Middle frontal gyrus (tissue), 1 donor: ENCODE measurements at regions not wholly inside any gene's neighbourhood (a gene's known extent, or its start where the extent isn't known, plus 50 kb on each side); places are given as distances from the start of the nearest gene placed in this dataset.
"Not testable (repeated sequence)": the region's sequence is repeated elsewhere in the genome, so short reads cannot be mapped to it uniquely, and the experiment has no call there.

Experiments
- DNase-seq: peaks from one replicate; pipeline ENCODE4 v3.0.0-alpha.2; 2015; ENCODE audit warnings: low spot score; ENCODE audit errors: extremely low spot score

DNA sequence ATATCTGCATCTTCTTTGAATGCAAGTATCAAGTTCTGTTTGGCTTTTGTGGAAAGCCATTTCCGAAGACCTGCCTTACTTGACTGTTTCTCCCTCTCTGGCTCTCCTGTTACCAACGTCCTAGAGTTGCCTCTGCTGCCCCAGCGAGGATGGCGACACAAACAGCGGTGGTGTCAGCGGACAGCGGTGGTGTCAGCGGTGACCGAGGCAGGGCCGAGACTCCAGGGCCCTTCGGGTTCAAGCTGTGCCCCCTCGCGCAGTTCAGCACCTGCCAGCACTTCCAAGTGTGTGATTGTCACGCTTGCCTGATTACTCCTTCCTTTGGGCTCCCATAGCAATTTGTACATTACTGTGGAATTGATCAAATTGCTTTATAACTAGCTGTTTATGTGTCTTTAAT is 336.9 kb upstream of the FAT1 start:
- no peak for DNase-seq

DNA sequence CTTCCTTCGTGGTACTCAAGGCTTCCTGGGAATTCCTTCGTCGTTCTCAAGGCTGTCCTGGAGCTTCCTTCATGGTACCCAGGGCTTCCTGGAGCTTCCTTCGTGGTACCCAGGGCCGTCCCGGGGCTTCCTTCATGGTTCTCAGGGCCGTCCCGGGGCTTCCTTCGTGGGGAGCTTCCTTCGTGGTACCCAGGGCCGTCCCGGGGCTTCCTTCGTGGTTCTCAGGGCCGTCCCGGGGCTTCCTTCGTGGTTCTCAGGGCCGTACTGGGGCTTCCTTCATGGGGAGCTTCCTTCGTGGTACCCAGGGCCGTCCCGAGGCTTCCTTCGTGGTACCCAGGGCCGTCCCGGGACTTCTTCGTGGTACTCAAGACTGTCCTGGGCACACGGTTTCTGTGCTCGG is 339.6 kb upstream of the FAT1 start:
- no peak for DNase-seq

DNA sequence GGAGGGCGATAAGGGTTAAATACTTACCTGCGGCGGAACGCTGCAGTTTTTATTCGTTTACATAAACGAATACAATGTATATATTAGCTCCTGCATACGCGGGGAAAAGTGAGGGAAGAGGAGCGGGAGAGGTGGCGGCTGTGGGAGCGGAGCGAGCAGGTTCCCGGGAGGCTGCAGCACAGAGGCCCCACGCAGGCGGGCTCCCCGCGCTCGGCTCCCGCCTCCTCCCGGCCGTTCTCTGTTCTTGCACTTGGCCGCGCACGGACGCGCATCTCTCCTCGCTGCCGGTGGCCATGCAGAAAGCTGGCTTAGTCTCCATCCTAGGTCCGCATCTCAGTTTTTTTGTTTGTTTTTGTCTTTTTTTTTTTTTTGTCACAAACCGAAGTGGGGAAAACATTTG is 340.4 kb upstream of the FAT1 start:
- no peak for DNase-seq

DNA sequence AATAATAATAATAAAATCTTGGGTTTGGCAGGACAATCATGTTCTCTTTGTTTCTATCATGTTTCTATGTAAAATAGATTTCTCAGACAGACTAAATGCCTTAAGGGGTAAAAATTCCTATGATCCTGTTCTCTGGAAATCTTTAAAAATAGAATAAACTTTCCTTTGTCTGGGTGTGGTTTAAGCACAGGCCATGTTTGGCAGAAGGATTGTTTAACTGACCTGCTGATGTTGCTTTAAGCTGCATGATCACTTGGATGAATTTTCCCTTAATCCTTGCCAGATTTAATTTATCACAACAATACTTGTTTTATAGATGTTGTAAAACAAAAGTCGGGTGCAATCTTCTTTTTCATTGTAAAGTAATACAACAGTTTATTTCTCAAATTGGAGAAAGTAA is 341.7 kb upstream of the FAT1 start:
- DNase-seq: no peak

DNA sequence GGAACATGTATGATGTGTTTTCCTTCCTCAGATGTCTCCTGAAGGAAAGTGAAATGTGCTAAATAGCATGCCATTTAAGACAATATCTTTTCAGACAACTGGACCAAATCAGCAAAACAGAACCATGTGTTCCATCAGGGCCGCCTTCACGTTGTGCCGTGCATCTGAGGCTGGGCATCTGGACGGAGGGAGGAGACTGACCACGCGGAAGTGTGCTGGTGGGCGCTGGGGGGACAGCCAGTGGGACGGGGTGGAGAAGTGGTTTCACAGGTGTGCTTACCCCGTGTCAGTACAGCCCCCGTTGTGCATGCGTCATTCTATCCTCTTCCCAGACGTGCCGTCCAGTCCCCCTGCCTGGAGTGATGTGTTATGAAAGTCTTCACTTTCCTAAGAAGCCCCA is 342.1 kb upstream of the FAT1 start:
- no peak for DNase-seq

DNA sequence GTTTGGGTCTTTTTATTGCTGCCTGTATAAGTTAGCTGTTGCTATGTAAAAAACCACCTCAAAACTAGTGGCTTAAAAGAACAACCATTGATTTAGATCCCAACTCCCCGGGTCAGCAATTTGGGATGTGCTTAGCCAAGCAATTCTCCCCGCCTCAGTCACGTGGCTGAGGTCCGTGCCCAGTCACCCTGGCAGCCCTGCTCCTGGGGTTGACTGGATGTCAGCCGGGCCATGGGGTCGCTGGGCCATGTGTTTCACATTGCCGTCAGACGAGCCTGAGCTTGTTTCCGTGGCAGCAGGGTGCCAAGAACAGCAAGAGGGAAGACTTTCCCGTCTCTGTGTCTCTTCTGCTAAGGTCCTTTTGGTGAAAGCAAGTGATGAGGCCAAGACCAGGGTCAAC is 345.7 kb upstream of the FAT1 start:
- DNase-seq: no peak

DNA sequence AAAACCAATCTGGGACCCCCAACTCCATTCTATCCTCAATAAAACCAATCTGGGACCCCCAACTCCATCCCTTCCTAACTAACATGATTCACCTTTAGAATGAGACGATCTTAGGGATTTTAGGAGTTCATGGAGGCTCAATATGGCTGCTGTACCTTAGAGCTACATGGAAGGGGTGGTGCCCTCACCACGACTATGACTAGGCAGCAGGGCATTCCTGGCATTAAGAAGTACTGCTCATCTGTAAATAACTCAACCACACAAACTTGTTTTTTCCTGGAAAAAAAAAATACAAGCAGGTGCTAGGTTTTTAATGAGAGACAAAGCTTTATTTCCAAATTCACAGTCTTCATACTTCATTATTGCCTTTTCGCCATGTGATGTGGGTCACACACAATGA is 346.5 kb upstream of the FAT1 start:
- no peak for DNase-seq

DNA sequence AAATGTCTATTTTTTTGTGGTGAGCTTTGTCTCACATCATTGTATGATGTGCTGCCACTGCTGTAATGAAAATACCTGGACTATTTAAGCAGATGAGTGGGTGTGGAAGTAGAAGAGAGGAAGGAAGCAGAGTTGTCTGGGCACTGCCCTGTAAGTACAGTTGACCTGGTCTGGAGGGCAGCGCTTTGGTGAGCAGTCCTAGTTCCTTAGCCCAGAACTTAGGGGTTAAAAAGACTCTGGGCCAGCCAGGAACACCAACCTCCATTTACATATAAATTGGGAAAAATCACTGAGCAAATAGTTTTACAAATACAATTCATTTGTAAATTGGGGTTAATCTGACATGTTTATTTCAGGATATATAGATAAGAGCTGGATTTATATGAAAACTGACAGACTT is 347.1 kb upstream of the FAT1 start:
- DNase-seq: no peak

DNA sequence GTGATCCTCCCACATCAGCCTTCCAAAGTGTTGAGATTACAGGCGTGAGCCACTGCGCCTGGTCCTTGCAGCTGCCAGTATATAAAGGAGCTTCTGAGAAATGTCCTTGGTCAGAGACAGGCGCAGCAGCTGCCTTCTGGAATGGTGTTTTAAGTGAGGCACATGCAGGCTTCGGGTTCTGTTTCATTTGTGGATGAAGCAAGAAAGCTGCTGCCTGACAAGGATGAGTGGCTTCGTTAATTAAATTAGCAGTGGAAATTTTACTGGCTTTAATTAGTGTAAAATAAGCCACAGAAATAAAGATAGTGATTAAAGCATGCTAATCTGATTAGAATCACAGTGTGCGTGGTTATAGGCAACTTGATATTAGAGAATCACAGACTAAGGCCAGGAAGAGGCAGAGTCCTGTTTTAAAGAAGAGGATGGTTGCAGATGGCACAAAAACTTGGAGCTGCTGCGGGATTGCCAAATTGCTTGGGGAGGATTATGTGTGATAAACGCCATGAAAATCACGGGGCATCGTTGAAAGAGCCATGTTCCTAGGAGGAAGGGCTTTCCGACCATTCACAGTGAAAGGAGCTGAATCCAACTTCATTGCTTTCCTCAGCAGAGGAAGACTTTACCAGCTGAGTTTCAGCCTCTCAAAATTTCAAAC is 348.4 kb upstream of the FAT1 start:
- no peak for DNase-seq

DNA sequence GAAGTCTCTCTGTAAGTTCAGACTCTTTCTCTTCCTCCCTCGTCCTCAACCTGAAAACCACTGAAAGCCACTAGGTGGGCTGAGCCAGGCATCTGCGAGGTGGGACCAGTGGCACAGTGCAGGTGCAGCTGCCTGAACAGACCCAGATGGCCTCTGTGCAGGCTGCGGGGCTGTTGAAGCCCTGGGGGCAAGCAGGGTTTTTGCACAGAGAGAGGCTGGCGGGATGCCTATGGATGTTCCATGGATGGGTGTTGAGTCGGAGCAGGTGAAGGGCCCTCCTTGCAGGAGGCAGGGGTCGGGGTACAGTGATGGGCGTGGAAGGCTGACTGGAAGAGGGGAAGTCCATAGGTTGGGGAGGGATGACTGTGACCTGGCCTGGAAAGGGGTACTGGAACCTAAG is 350.2 kb upstream of the FAT1 start:
- DNase-seq: no peak

DNA sequence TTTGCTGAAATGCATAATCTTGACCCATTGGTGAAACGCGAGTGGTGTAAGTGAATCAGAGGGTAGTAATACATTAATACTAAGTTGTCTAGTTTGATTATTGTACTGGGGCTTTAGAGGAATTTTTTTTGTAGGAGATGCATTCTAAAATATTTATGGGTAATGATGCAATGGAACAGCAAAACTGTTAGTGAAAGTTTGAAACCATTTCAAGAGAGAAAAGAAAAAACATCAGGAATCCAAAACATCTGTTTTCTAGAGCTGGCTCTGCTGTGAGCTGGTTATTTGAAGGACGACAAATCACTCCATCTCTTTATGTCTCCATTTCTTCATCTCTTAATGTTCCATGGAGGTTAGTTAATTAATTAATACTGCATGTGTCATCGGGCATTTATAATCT is 351.9 kb upstream of the FAT1 start:
- DNase-seq: no peak

DNA sequence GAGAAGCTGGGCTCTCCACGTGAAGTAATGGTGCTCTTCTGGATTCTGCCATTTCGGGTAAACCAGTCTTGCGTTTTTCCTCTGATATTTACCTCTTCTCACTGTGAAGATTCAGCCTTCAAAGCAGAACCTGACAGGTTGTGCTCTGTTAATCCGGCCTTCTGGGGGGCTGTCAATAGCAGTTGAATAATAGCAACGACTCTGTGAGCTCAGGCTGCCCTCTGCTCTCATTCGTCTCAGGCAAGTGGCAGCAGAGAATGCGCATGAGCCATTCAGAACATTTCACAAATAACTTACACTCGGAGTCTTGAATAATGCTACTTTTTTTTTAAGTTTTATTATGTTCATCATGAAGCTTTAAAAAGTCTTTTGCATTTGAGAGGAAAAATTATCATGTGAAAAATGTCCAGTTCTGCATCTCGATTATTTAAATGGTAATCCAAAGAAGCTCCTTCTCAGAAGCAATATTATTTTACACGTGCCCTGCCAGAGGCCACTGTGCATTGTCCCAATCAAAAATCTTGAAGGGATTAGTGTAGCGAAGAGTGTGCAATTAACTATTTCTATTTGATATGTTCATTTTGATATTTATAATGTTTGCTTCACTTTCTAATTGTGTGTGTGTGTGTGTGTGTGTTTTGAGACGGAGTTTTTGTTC is 354.2 kb upstream of the FAT1 start:
- no peak for DNase-seq

DNA sequence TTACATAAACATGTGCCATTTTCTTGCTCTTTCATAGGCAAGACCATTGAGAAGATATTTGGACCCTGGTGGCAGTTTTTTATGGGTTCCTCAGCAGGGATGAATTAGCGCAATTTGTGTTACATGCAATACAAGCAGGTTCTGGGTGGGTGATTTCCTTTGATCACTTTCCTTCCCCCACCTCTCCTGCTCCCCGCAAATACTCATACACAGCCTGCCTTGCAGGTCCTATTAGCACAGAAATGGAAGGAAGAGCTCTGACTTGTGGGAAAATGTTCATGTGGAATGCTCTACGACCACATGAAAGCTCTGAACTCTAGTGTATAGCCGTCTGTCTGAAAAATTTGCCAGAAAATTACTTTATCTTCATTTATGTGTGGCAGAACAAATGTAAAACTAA is 361.0 kb upstream of the FAT1 start:
- DNase-seq: no peak

DNA sequence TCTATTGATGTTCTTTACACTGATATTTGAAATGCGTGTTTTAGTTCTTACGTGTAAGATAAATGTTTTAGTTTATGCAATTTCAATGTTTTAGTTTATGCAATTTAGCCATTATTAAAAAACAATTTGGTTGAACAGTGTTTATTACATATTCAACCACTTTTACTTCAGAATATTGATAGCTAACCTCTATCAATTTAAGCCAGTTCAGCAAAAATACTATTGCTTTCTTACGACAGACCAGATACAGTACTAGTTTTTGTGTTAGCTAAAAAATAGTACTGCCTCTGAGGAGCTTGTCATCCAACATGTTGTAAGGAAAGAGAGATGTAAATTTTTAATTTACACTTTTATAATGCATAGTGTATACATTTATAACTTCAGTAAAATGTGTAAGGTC is 361.7 kb upstream of the FAT1 start:
- DNase-seq: no peak

DNA sequence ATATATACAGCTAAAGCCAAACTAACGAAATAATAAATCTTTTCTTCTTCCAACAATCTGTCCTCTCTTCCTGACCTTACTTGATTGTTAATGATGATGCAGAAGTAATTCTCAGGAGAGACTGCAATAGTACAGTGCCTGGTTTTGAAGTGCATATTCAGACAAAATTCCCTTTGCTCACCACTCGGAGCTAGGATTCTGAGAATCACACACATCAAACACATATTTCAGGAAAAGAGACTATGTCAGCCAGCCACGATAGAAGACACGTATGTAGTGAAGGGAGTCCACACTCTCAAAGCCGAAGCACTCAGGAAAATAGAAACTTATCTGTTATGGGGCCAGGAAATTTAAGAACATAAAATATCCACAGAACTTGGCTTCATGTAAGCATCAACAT is 362.5 kb upstream of the FAT1 start:
- DNase-seq: no peak

DNA sequence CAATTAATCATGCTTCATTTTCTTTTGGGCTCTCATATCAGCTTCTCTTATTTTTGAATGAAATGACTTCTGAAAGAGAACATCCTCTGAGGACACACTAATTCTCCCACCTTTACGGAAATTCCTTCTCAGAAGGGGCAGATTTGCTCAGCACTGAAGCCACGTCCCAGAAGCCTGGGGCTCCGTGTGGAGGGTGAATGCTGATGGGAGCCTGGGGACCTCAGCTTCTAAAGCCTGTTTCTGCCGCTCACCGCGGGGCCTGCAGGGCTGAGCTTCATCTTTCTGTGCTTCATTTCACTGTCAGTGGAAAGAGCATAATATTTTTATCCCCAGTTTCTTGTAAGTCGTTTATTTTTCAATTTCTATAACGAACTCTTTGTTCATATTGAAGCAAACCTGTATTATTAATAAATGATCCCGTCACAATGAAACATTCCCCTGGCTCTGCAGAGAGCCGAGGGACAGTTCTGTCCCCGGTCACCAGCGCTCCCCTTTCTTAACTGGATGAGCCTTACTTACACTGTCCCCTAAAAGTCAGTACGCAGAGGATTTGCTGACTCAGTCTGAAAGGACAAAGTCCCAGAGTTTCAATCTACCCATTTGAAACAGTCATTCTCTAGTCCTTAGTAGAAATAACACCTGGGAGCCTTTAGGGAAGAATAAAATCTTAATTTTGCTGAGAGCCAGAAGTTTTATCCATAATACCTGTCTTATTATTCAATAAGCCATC is 364.6 kb upstream of the FAT1 start:
- DNase-seq: no peak

DNA sequence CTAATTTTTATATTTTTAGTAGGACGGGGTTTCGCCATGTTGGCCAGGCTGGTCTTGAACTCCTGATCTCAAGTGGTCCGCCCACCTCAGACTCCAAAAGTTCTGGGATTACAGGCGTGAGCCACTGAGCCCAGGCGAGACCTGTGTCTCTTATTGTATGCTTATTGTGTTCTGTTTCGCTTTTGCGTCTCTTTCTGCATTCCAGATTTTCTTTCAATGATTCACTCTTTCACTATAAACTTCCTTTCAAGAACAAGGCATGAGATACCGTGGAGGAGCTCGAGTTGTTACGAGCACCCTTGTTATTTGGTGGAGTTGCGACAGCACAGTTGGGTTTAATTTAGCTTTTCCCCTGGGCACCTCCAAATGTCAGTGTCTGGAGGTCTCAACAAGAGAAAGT is 366.7 kb upstream of the FAT1 start:
- DNase-seq: no peak

DNA sequence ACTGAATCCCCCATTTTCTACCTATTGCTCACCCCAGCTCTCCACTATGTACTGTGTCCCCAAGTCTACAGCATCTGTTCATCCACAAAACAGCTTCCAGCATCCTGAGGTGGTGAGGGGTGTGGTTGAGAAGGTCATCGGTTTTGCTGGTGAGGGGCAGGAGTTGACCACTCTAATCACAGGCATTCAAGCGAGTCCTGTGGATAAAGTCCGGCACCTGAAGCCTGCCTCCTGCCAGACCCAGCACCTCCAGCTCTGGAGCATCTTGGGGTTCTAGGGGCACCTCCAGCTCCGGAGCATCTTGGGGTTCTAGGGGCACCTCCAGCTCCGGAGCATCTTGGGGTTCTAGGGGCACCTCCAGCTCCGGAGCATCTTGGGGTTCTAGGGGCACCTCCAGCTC is 367.2 kb upstream of the FAT1 start:
- not testable (repeated sequence) for DNase-seq

DNA sequence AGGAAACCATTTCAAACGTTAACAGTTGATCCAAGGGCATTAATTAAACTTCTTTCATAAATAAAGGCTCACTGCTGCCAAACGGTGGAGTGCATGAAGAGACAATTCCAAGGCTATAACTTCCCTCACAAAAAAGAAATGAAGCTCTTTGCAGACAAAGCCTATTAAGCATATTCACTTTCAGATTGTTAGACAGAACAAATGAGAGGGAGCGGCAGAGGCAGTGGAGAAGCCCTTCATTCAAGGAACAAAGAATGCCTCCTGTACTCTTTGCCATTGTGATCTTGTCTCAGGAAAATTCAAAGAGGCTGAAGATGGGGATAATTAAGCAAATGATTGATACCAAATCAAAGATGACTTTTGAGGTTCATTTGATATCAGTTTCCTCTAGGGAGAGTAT is 370.5 kb upstream of the FAT1 start:
- DNase-seq: no peak

DNA sequence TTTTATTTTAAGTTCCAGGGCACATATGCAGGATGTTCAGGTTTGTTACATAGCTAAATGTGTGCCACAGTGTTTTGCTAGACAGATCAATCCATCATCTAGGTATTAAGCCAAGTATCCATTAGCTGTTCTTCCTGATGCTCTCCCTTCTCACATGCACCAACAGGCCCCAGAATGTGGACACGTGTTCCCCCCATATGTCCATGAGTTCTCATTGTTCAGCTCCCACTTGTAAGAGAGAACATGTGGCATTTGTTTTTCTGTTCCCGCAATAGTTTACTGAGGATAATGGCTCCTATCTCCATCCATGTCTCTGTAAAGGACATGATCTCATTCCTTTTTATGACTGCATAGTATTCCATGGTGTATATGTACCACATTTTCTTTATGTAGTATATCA is 374.8 kb upstream of the FAT1 start:
- no peak for DNase-seq

DNA sequence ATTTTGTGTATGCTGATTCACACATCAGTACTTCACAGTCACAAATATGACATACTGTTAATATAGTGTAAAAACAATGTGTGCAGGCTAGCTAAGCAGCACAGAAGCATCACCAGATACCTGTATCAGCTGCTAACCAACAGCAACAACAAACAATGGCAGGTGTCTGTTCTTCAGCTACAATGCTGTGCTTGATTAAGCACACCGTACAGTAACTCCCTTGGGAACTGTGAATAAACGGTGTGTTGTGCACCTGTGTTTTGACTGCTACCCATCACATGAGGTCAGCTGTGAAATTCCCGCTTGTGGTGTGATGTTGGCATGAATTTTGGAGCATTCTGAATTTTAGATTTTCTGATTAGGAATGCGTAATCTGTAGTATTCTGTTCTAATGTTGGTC is 379.7 kb upstream of the FAT1 start:
- no peak for DNase-seq

DNA sequence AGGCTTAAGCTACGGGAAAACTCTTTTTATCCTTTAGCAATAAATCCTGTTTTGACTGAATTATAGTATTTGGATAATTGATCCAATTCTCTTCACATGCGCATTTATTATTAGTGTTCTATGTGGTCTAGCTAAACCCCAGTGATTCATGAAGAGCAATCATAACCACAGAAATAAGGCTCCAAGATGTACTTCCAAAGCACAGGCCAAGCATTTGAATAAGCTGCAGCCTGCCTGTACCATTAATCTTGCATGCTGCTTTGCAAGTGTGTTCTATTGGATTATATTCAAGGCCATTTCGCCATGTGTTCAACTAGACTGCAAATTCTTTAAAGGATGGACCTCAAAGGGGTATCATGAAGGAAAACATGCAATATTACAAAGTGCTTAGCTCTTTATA is 385.2 kb upstream of the FAT1 start:
- no peak for DNase-seq

DNA sequence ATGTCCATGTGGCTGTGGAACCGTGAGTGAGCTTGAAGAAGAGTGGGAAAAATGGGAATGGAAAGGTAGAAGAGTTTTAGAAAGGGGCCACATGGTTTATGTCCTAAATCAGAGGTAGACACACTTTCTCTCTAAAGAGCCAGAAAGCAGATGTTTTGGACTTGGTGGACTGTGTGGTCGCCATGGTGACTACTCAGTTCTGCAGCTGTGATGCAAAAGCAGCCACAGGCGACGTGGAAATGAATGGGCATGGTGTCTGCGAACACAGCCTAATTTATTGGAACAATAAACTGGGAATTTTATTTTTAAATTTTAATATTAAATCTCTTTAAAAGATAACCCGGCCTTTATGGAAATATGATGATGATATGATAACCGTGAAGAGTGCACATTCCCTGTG is 386.0 kb upstream of the FAT1 start:
- DNase-seq: no peak
